Ascending aorta (tissue), 2 donors: ENCODE measurements at regions not wholly inside any gene's neighbourhood (a gene's known extent, or its start where the extent isn't known, plus 50 kb on each side); places are given as distances from the start of the nearest gene placed in this dataset.

Source experiments
- DNase-seq, 2 donors: peaks; one replicate each; pipeline ENCODE4 v3.0.0-alpha.2; 2019; ENCODE audit warnings: low spot score in 2 of 2
- H3K27ac ChIP-seq, 2 donors: fragments of 200-600 bp; sonication (generic); one replicate each; pipeline ENCODE4 v1.5.1; 2016 to 2017; ENCODE audit warnings: mild to moderate bottlenecking in 1 of 2
- H3K27me3 ChIP-seq: fragments of 200-600 bp; sonication (generic); one replicate; pipeline ENCODE4 v1.5.1; 2017
- H3K36me3 ChIP-seq, 2 donors: fragments of 200-600 bp; sonication (generic); one replicate each; pipeline ENCODE4 v1.5.1; 2016
- H3K4me1 ChIP-seq, 2 donors: fragments of 200-600 bp; sonication (generic); one replicate each; pipeline ENCODE4 v1.5.1; 2016 to 2017; ENCODE audit warnings: mild to moderate bottlenecking in 1 of 2
- H3K4me3 ChIP-seq, 2 donors: fragments of 200-600 bp; sonication (generic); one replicate each; pipeline ENCODE4 v1.5.1; 2016 to 2017; ENCODE audit warnings: mild to moderate bottlenecking in 1 of 2
- H3K9me3 ChIP-seq, 2 donors: fragments of 200-600 bp; sonication (generic); one replicate each; pipeline ENCODE4 v1.5.1; 2016
- intact Hi-C: fragments of 100-400 bp; cut with DNase I; formaldehyde crosslinking; loops from one replicate; pipeline ENCODE4 v1.15.1; 2023
- TF ChIP-seq, protein P1 (sequence below), 3 experiments: fragments of 200-600 bp in 2 of 3; fragments of 450-650 bp in 1 of 3; sonication (generic) in 2 of 3; IDR thresholded peaks; one replicate each; pipeline ENCODE4 v1.5.1; 2016 to 2019; ENCODE audit warnings: antibody characterized with exemption in 3 of 3, mild to moderate bottlenecking in 1 of 3, moderate library complexity in 1 of 3

DNA sequence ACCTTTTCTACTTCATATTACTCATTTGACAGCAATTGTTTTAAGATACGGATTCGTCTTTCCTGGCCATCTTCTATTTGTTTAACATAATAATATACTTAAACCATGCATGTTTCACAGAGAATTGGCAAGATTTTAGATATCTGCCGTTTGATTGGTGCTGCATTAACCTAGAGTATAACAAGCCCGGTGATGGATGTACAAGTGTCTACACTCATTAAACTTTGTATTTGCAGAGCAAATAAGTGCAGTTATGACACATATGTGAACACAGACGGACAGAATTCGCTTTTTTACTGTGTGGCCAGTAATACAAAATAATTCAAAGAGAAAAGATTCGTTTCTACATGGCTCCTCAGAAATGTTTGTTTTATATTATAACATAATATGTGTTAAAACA, 116.1 kb downstream of the ARL4A start:
- no peak overlapping the region for H3K4me3 ChIP-seq
- H3K36me3 ChIP-seq = no peaks in the 10 kb centered on the region
- TF ChIP-seq, protein P1, sequence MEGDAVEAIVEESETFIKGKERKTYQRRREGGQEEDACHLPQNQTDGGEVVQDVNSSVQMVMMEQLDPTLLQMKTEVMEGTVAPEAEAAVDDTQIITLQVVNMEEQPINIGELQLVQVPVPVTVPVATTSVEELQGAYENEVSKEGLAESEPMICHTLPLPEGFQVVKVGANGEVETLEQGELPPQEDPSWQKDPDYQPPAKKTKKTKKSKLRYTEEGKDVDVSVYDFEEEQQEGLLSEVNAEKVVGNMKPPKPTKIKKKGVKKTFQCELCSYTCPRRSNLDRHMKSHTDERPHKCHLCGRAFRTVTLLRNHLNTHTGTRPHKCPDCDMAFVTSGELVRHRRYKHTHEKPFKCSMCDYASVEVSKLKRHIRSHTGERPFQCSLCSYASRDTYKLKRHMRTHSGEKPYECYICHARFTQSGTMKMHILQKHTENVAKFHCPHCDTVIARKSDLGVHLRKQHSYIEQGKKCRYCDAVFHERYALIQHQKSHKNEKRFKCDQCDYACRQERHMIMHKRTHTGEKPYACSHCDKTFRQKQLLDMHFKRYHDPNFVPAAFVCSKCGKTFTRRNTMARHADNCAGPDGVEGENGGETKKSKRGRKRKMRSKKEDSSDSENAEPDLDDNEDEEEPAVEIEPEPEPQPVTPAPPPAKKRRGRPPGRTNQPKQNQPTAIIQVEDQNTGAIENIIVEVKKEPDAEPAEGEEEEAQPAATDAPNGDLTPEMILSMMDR (IDR thresholded peaks at IDR 0.05) = no peak
- H3K9me3 ChIP-seq = no peaks in the 10 kb centered on the region
- H3K27me3 ChIP-seq = no peaks in the 10 kb centered on the region
- no peaks in the 10 kb centered on the region for H3K4me1 ChIP-seq
- no peak for DNase-seq
- no peak overlapping the region for H3K27ac ChIP-seq
- intact Hi-C loops = no loop called here

DNA sequence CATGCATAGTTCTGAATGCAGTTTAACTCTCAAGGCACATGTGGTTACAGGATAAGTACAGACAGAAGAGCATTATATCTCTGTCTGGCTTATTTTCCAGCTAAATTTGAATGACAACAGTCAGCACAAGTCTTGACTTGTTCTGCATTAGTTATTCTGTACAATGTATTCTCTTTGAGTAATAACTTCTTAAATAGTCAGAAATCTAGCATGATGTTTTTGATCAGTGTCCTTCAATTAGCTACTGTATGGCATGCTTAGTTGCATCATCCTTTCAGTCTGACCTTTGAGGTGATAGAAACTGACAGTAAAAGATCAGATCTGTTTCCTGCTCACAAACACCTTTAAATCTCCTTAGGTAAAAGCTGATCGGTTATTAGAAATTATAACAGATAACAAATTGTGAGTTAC, 118.1 kb downstream of the ARL4A start:
- H3K36me3 ChIP-seq = no peaks in the 10 kb centered on the region
- H3K27me3 ChIP-seq = no peaks in the 10 kb centered on the region
- no peak for DNase-seq
- no peaks in the 10 kb centered on the region for H3K9me3 ChIP-seq
- H3K27ac ChIP-seq = no peak overlapping the region
- no peak overlapping the region for H3K4me3 ChIP-seq
- H3K4me1 ChIP-seq = no peaks in the 10 kb centered on the region
- TF ChIP-seq, protein P1 (IDR thresholded peaks at IDR 0.05) = no peak
- intact Hi-C loops = no loop called here

- intact Hi-C loops = no loop called here
- H3K27ac ChIP-seq = no peak overlapping the region
- no peaks in the 10 kb centered on the region for H3K9me3 ChIP-seq
- DNase-seq = no peak
- H3K36me3 ChIP-seq = no peaks in the 10 kb centered on the region
- no peaks in the 10 kb centered on the region for H3K27me3 ChIP-seq
- H3K4me3 ChIP-seq = no peak overlapping the region
- TF ChIP-seq, protein P1 (IDR thresholded peaks at IDR 0.05) = no peak
- no peaks in the 10 kb centered on the region for H3K4me1 ChIP-seq
Measured at GRCh38 chr7:12805957-12806356, 118.5 kb downstream of the ARL4A start.

DNA sequence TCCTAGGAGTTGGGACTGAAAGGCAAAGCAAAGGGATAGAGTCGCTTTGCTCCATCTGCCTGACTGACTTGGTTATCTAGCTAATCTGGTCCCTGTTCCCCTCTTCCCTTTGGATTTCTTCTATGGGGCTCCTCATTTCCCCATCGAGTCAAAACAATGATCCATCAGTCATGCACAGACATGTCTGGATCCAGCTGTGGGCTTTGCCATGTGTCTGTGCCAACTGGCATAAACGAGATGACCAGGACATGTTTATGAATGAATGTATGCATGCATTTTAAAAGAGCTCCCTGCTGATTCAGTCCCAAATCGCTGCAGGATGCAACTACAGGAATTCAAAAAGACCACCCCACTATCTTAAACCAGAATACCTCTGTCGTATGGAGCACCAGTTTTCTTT, 122.0 kb downstream of the ARL4A start:
- intact Hi-C loops = no loop called here
- DNase-seq = no peak
- Histone ChIP-seq H3K27me3 (no peaks in the 10 kb centered on the region), H3K4me3 (no peak overlapping the region), H3K36me3 (no peaks in the 10 kb centered on the region), H3K9me3 (no peaks in the 10 kb centered on the region), H3K4me1 (no peaks in the 10 kb centered on the region), H3K27ac (no peak overlapping the region)
- TF ChIP-seq, protein P1 (IDR thresholded peaks at IDR 0.05) = no peak

- no peaks in the 10 kb centered on the region for H3K9me3 ChIP-seq
- TF ChIP-seq, protein P1 (IDR thresholded peaks at IDR 0.05) = no peak
Measured at GRCh38 chr7:12812111-12812510, 124.7 kb downstream of the ARL4A start.

DNA sequence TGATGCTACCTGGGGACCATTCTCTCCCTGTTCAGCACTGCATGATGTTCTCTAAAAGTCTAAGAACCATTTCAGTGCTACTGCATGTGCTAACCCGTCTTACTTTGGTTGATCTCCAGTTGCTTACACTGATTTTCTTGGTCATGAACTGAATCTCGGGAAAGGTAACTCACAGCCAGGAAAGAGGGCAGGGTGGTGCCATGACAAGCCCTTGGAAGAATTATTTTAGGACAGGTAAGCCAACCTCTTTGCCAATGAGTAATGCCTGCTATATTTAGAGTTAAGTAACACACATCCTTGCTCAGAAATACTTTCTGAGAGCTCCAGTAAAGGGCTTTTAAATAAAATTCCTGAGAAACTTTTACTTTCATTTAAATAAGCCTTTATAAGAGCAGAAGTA, 126.7 kb downstream of the ARL4A start:
- TF ChIP-seq, protein P1 (IDR thresholded peaks at IDR 0.05) = no peak
- Histone ChIP-seq H3K4me3 (no peak overlapping the region), H3K36me3 (no peaks in the 10 kb centered on the region), H3K27me3 (no peaks in the 10 kb centered on the region), H3K4me1 (no peaks in the 10 kb centered on the region), H3K9me3 (no peaks in the 10 kb centered on the region), H3K27ac (no peak overlapping the region)
- no peak for DNase-seq
- intact Hi-C loops = no loop called here

More at GRCh38 chr7:12812111-12812510, 124.7 kb downstream of the ARL4A start:
- Histone ChIP-seq H3K4me1 (no peaks in the 10 kb centered on the region), H3K36me3 (no peaks in the 10 kb centered on the region), H3K27ac (no peak overlapping the region), H3K27me3 (no peaks in the 10 kb centered on the region), H3K4me3 (no peak overlapping the region)
- intact Hi-C loops = no loop called here
- DNase-seq = no peak
